ENCODE measurements at regions not wholly inside any gene's neighbourhood (a gene's known extent, or its start where the extent isn't known, plus 50 kb on each side); places are given as distances from the start of the nearest gene placed in this dataset.

- in situ Hi-C loops (cut with HindIII; ENCODE audit: low sequenced_read_pairs) = no loop called here
These were observed 197.5 kb downstream of the ATG4C start for GRCh38 chr1:62981434-62981833.

DNA sequence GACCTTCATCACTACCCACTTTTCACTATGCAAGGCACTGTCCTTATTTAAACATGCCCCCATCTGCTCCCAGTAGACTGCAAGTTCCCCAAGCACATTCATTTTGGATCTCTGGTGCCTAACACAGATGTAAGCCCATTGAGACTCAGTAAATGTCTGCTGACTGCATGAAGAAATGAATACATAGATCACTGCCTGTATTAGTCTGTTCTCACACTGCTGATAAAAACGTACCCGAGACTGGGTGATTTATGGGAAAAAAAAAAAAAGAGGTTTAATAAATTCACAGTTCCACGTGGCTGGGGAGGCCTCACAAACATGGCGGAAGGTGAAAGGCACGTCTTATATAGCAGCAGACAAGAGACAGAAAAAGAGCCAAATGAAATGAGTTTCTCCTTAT, 204.9 kb downstream of the ATG4C start:
- in situ Hi-C loops (cut with HindIII; ENCODE audit: low sequenced_read_pairs) = no loop called here

GRCh38 chr1:62989497-62989896, 205.6 kb downstream of the ATG4C start:
- in situ Hi-C loops (cut with HindIII; ENCODE audit: low sequenced_read_pairs) = no loop called here

DNA sequence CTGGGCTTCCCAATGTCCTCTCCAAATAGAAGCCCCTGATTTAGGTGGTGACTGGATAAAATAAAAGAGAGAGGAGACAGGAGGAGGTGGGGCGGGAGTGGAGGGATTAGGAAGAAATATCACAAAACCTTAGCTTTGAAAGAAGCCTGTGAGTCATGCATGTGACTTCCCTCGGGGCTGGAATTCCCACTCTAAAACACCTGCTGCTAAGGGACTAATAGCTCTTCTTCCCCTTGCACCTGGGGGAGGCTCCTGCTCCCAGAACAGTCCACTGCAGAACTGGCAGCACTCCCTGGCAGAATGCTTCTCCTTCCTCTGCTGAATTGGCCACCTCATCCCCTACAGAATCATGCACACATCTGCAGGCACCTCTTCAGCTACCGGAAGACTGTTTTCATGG, 207.2 kb downstream of the ATG4C start:
- in situ Hi-C loops (cut with HindIII; ENCODE audit: low sequenced_read_pairs) = no loop called here

GRCh38 chr1:62993844-62994243, 209.9 kb downstream of the ATG4C start:
- in situ Hi-C loops (cut with HindIII; ENCODE audit: low sequenced_read_pairs) = no loop called here

DNA sequence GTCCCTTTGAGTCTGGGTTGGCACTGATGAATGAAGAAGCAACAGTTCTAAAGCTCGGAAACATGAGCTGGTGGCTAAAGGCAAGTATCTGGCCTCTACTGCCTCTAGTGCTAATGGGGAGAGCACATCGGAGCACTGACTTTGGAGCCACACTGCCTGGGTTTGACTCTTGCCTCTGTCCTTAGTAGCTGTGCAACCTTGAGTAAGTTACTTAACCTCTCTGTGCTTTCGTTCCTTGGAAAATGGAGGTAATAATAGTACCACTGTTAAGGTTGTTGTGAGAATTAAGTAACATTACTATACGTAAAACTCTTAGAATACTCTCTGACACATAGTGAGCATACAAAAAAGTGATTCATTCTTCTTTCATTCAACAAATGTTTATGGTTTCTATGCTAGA, 211.2 kb downstream of the ATG4C start:
- in situ Hi-C loops (cut with HindIII; ENCODE audit: low sequenced_read_pairs) = no loop called here

- in situ Hi-C loops (cut with HindIII; ENCODE audit: low sequenced_read_pairs) = no loop called here
These were observed 214.0 kb downstream of the ATG4C start for GRCh38 chr1:62997884-62998283.

DNA sequence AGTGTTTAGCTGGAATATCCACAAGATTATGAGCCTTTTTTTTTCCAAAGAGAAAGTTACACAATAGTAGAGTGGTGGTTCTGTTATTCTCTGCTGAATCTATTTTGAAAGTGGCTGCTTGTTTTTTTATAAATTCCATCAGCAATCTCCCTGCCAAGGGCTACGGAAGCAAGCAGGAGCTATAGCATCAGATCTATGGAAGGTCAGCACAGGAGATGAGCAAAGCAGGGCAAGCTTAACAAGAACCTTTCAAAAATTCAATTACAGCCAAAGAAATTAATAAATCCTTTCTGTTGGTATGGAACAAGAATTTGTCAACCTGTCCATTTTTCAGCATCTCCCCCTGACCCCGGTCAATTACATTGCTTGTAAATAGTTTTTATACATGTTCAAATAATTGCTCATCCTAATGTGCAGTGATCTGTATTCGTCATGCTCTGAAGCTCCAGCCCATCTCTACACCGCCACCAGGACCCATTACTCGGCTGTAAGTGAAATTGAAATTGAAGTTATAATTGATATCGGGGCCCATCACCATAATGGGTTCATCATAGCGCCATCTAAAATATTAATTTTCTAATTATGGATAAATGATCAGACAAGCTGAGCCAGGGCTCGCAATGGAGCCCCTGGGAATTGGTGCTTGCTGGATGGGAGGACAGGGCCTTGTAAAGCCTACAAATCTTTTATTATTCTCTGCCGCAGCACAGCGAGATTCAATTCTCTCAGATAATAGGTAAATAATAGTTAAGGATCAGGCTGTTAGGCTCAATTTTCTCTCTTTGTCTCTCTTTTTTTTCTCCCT, 215.1 kb downstream of the ATG4C start:
- in situ Hi-C loops (cut with HindIII; ENCODE audit: low sequenced_read_pairs) = no loop called here

DNA sequence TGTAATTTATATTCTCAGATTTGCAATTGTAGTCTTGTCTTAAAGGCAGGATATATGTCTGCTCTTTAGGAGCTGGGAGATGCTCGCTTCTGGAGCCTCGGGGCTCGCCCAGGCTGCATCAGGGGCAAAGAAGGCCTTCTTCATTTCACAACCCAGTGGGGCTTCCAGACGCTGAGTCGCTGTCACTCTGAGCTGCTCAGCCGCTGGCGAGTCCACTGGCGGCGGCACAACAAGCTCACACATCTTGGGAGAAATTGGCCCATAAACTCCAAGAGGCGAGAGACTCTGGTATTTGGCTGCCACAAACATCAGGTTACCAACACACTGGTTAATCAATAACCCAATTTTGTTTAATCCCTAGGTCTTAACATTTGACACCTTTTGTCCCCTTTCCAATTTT, 216.6 kb downstream of the ATG4C start:
- in situ Hi-C loops (cut with HindIII; ENCODE audit: low sequenced_read_pairs) = no loop called here

- in situ Hi-C loops (cut with HindIII; ENCODE audit: low sequenced_read_pairs) = no loop called here
These were observed 220.9 kb downstream of the ATG4C start for GRCh38 chr1:63004868-63005267.

- in situ Hi-C loops (cut with HindIII; ENCODE audit: low sequenced_read_pairs) = no loop called here
These were observed 221.9 kb downstream of the ATG4C start for GRCh38 chr1:63005812-63006211.

DNA sequence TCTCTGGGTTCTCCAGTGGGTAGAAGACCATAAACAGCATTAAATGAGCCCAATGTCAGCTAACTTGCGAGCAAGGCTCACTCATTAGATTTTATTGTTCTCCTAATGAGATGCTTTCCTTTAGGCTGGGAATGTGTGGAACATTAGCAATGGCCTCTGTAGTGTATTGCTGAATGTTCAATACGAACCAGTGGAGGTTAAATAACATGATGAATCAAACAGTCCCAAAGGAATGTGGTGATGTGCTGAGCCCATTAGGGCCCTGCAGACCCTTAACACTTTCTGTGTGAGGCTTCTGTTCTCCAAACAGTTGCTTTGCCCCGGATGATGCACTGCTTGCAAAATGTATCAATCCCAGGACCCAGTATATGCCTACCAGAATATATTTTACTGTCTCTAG, 225.5 kb downstream of the ATG4C start:
- in situ Hi-C loops (cut with HindIII; ENCODE audit: low sequenced_read_pairs) = no loop called here

GRCh38 chr1:63010913-63011660, 227.2 kb downstream of the ATG4C start:
- in situ Hi-C loops (cut with HindIII; ENCODE audit: low sequenced_read_pairs) = no loop called here

DNA sequence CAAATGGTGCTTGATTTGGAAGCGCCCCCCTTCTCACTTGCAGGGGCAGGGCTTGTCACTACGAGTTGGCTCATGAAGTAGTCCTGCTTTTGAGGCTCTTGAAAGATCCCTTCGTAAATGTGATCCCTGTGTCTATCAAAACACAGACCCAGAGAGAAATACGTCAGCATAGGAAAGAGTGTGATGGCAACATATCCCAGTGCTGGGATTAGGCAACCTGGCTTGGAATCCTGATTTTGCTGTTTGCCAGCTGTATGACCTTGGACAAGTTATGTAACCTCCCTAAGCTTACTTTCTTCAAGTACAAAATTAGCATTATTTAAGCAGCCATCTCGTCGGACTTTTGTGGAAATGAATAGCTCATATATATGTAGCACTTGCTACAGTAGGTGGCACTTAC, 228.4 kb downstream of the ATG4C start:
- in situ Hi-C loops (cut with HindIII; ENCODE audit: low sequenced_read_pairs) = no loop called here

DNA sequence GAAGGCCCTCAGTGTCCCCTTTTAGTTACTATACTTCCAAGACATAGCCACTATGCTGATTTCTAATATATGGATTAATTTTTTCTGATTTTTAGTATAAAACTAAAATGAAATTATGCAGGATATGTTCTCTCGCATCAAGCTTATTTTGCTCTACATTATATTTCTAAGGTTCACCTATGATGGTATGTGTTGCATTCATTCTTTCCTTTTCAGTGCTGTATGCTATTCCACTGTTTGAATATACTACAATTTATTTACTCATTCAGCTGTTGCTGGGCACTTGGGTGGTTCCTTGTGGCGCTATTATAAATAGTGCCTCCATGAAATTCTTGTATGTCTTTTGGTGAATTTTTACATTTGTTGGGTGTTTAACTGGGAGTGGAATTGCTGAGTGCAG, 230.3 kb downstream of the ATG4C start:
- in situ Hi-C loops (cut with HindIII; ENCODE audit: low sequenced_read_pairs) = no loop called here

DNA sequence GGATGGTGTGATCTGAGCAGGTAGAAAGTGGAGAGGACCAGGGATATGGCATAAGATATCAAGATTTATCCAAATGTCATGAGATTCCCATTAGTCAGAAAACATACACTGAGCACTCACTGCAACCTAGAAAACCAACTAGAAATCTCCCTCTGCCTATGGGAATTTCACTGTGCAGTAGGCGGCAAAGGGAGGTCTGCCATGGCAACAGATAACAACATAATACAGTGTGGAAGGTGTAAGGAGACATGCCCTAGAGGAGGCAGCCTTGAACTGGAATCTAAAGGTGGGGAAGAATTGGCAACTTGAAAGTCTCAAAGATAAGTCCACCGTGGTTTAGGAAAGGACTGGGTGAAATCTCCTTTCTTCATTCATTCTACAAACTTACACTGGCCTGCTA, 238.4 kb downstream of the ATG4C start:
- in situ Hi-C loops (cut with HindIII; ENCODE audit: low sequenced_read_pairs) = no loop called here

DNA sequence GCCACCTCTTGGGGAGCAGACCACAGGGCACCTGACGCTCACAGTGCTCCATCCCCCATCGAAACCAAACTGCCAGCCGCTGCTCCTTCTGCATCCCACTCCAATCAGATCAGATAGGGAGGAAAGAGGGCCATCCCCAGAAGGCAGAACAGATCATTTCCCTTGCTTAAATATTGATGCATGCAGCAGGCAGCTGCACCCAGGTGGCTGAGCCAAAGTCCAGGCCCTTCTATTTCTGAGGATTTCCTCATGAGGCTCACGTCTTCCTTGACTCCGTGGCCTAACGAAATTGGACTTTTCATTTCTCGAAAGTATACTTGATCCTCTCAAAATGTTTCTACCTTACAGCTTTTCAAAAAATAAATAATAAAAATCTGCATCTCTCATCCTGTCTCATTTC, 239.2 kb downstream of the ATG4C start:
- in situ Hi-C loops (cut with HindIII; ENCODE audit: low sequenced_read_pairs) = no loop called here

- in situ Hi-C loops (cut with HindIII; ENCODE audit: low sequenced_read_pairs) = no loop called here
These were observed 239.7 kb downstream of the ATG4C start for GRCh38 chr1:63023637-63024036.

GRCh38 chr1:63024132-63024531, 240.2 kb downstream of the ATG4C start:
- in situ Hi-C loops (cut with HindIII; ENCODE audit: low sequenced_read_pairs) = no loop called here

GRCh38 chr1:63027176-63027575, 243.2 kb downstream of the ATG4C start:
- in situ Hi-C loops (cut with HindIII; ENCODE audit: low sequenced_read_pairs) = no loop called here

GRCh38 chr1:63032171-63032570, 248.2 kb downstream of the ATG4C start:
- in situ Hi-C loops (cut with HindIII; ENCODE audit: low sequenced_read_pairs) = no loop called here

- in situ Hi-C loops (cut with HindIII; ENCODE audit: low sequenced_read_pairs) = no loop called here
These were observed 249.3 kb downstream of the ATG4C start for GRCh38 chr1:63033211-63033610.

All from endothelial cell of hepatic sinusoid (primary cell).